Urothelium cell line (cell line): ENCODE measurements at regions not wholly inside any gene's neighbourhood (a gene's known extent, or its start where the extent isn't known, plus 50 kb on each side); places are given as distances from the start of the nearest gene placed in this dataset.
"Not testable (repeated sequence)": the region's sequence is repeated elsewhere in the genome, so short reads cannot be mapped to it uniquely, and the experiment has no call there.

Experiments
- DNase-seq: peaks from one replicate; pipeline ENCODE4 v3.0.0; 2011; ENCODE audit warnings: low spot score, mixed read lengths
- FAIRE-seq: peaks from 2 replicates; lab custom pipeline; 2011; peaks lifted over from hg19 to GRCh38; lab: Jason Lieb, UNC

DNA sequence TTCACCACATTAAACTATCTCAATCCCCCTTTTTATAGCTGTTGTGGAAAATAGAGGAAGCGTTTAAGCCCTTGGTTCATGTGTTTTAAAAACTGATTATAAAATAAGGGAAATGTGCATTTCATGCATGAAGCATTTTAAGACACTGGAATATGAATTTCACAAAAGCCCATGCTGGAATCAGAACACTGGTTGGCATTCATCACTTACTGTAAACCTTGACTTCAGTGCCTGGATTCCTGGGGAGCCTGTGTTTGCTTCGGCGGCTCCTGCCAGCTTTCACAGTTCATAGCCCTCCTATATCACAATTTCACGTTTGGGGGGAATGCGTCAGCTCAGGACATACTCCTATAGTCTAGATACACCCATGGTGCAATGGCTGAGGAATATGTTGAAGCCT, 336.9 kb downstream of the INSIG2 start:
- FAIRE-seq = no peak
- DNase-seq = no peak

GRCh38 chr2:118423776-118424175, 335.5 kb downstream of the INSIG2 start:
- no peak for DNase-seq
- peak; percentile 48 for FAIRE-seq

DNA sequence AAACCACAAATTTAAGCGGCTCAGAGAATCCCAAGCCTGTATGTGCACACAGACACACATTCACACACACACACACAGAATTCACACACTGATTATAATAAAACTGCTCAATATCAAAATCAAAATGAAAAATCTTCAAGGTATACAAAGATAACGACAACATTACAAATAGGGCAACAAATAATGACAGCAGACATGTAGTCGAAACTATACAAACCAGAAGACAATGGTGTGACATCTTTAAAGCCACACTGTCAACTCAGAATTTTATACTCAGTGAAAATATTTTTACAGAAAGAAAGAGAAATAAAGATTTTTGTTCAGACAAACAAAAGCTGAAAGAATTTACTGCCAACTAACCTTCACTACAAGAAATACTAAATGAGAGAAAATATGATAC, 333.4 kb downstream of the INSIG2 start:
- FAIRE-seq = no peak
- no peak for DNase-seq

DNA sequence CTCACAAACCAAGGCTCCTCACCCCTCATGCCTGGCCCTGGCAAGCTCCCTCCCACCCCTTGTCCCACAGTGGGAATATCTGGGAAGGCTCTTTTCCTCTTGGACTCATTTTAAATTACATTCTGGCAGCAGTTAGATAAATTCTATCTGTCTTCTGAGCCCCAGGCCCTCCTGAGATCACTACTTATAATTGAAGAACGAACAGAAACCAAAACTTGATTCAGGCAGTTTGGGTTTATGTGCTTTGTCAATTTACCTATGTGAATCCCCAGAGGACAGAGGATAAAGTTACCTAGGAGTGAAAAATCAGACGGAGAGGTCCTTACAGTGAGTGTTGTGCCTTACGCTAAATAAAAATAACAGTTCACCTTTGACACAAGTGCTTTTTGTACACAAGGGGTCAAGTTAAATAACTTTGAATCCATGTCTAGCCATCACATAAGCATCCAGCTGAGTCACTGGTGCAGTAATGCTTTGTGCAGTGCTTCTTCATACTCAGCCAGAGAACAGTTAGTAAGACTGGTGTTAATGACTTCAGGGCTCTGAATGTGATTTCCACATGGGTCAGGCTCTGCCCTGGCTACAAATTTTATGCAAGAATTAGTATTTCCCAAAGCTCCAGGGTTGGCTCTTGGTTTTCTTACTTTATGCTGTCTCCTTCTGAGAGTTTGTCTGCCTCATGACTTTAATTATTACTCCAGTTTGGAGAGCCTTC, 329.3 kb downstream of the INSIG2 start:
- DNase-seq (no peak), FAIRE-seq (no peak)

DNA sequence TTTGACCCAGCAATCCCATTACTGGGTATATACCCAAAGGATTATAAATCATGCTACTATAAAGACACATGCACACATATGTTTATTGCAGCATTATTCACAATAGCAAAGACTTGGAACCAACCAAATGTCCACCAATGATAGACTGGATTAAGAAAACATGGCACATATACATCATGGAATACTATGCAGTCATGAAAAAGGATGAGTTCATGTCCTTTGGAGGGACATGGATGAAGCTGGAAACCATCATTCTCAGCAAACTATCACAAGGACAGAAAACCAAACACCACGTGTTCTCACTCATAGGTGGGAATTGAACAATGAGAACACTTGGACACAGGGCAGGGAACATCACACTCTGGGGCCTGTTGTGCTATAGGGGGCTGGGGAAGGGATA, 326.9 kb downstream of the INSIG2 start:
- DNase-seq, FAIRE-seq: not testable (repeated sequence)

DNA sequence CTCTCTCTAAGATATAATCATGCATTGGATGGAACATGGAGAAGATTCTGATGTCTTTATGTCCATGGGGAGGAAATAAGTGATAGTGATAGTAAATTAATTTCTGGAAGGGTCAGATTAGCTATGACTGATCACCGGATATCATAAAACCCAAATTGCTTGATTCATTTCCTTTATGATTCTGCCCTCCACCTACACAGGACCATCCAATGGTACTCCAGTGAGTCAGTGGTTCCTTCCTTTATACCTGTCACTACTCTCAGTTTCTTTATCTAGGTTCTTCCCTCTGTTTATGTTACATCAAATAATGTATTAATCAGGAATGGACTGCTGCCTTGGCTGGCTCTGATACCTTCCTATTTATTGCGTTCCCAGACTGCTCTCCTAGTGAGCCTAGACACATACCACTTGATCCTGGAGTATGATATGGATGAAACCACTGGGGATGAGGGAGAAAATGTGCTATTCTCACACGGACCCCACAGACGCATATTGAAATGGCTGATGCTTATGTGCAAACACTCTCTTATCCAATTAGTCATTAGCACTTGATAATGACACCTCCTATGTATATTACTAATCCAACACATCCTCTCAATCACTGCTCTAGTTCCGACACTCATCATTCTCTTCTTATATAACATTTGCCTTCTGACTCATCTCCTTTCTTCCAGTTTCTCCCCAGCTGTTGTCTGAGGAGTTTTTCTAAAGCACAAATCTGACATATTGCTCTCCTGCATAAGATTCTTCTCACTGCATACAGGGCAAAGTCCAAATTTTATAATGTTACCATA, 315.6 kb downstream of the INSIG2 start:
- no peak for DNase-seq
- no peak for FAIRE-seq

GRCh38 chr2:118388771-118389170, 300.5 kb downstream of the INSIG2 start:
- DNase-seq (no peak), FAIRE-seq (no peak)

DNA sequence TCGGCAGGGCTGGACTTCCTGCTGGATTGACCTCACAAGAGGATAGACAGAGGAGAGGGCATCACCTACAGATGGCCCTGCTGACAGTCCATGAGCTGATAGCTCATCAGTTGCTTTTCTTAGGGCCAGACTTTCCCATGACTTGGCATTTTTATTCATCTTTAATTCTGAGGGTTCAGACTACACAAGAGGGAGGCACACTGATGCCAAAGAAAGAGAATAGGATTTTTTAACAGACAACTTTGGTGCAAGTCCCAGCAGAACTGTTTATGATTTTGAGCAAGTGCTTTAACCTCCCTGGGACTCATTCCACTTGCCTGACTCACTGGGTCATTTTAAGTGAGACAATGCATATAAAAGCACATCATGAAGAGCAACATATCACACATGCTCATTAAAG, 299.2 kb downstream of the INSIG2 start:
- DNase-seq (peak; percentile 49), FAIRE-seq (no peak)

- peak; percentile 82 for DNase-seq
- FAIRE-seq = peak; percentile 66
Observed at GRCh38 chr2:118386641-118387302, 298.5 kb downstream of the INSIG2 start.

DNA sequence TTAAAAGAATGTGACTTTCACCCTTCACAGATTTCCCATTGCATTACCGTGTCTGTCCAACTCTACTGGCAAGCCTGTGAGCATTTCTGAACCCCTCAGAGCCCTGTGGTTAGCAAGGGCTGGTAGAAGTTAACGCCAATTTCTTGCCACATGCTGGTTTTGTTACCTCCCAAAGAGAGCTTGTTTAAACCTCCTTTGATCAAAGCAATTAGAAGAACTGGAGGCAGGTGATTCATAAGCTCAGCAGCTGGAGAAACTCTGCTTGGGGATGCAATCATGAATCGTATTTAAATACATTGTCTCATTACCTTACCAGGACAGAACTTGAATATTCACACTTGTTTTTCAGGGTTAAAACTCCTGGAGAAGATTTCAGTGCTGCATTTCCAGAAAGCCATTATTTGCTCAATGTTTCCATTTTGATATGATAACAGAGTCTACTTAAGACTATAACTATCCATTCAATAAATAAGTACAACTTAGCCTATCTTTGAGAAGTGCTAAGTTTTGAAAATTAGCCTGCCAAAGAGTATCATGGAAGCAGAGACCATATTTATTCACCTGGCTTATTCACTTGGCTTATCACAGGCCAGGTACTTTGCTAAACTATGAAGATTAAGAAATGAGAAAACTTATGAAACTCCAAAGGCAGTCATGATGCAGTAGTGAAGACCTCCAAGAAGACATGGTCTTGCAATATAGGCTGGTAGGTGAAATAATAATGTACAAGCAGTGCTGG, 292.8 kb downstream of the INSIG2 start:
- DNase-seq = no peak
- FAIRE-seq = no peak

GRCh38 chr2:118375907-118376485, 287.7 kb downstream of the INSIG2 start:
- FAIRE-seq (peak; percentile 23), DNase-seq (no peak)

- FAIRE-seq (no peak), DNase-seq (no peak)
Observed at GRCh38 chr2:118374974-118375755, 286.9 kb downstream of the INSIG2 start.

- no peak for DNase-seq
- no peak for FAIRE-seq
Observed at GRCh38 chr2:118372886-118373830, 284.9 kb downstream of the INSIG2 start.

DNA sequence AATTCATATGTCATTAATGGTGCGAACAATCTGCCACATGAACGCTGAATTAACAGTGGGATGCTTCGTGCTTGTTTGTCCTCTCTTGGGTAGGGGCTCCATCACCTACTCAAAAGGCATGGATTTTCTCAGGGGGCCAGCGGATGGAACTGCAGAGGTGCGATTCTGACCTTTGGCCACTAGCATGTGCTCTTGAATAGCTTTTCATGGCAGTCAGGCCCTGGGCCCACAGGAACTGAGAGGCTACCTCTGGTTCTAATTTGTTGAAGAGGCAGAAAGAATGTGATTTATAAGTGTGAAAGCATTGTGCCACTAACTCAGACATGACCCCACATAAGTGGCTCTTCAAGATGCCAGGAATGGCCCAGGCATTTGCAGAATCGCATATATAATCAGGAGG, 283.2 kb downstream of the INSIG2 start:
- peak; percentile 71 for DNase-seq
- peak; percentile 23 for FAIRE-seq

DNA sequence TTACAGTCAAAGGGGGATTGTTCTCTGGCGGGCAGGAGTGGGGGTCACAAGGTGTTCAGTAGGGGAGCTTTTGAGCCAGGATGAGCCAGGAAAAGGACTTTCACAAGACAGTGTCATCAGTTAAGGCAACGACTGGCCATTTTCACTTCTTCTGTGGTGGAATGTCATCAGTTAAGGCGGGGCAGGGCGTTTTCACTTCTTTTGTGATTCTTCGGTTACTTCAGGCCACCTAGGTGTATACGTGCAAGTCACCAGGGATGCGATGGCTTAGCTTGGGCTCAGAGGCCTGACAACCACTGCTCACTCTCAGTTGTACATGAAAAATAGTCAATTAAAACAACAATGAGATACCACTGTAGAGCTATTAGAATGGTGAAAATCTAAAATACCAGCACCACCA, 281.2 kb downstream of the INSIG2 start:
- not testable (repeated sequence) for FAIRE-seq, DNase-seq

GRCh38 chr2:118363604-118364003, 275.3 kb downstream of the INSIG2 start:
- FAIRE-seq = no peak
- DNase-seq = no peak

DNA sequence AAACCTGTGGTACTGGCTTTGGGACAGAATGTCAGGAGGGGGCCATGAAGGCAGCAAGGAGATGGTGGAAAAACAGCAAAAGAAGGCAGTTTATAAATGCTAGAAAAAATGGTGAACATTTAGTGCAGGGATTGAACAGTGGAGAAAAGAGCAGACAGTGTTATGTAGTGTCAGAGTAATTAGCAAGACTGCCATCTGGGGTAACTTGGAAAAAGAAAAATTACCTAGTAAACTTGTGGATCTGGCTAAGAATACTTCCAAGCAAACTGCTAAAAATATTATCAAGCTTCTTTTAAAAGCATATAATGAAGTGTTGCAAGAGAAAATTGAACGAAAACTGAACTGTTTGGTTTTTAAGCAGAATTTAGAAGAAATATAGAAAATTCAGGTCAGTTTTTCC, 267.8 kb downstream of the INSIG2 start:
- DNase-seq (no peak), FAIRE-seq (no peak)

GRCh38 chr2:118351796-118352195, 263.5 kb downstream of the INSIG2 start:
- DNase-seq = no peak
- no peak for FAIRE-seq

DNA sequence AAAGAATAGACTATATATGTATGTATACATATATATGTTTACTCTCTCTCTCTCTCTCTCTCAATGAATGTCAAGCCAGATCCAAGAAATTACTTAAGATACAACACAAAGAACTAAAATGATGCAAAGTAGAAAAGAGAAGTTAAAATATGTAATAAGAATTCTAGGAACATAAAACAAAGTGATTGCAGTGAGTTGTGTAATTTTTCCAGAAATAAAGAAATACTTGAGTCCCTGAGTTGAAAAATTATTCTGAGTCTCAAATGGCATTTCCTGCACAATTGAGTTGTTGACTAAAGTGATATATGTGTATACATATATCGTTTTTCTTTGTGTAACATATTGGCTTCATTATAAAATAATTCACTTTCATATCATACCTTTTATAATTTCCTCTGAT, 262.4 kb downstream of the INSIG2 start:
- FAIRE-seq (no peak), DNase-seq (no peak)
